K562 (cell line): ENCODE measurements at regions not wholly inside any gene's neighbourhood (a gene's known extent, or its start where the extent isn't known, plus 50 kb on each side); places are given as distances from the start of the nearest gene placed in this dataset.
"Not testable (repeated sequence)": the region's sequence is repeated elsewhere in the genome, so short reads cannot be mapped to it uniquely, and the experiment has no call there.

Experiments
- EHMT2 ChIP-seq: fragments of 450-650 bp; IDR thresholded peaks from 2 replicates; pipeline ENCODE4 v1.6.1; 2018; ENCODE audit warnings: antibody characterized with exemption
- HMG20A ChIP-seq: fragments of 450-650 bp; formaldehyde crosslinking; conservative IDR thresholded peaks from 2 replicates; pipeline ENCODE4 v1.4.0; 2020; ENCODE audit warnings: mild to moderate bottlenecking, mixed read lengths
- PHF21A ChIP-seq: fragments of 450-650 bp; IDR thresholded peaks from 2 replicates; pipeline ENCODE4 v1.6.1; 2017; ENCODE audit warnings: low read depth, borderline replicate concordance
- POLR2A ChIP-seq: fragments of 450-650 bp; conservative IDR thresholded peaks from 2 replicates; pipeline ENCODE4 v1.6.1; 2016
- RAD21 ChIP-seq, 2 experiments: fragments of 250-450 bp in 1 of 2; fragments of 450-650 bp in 1 of 2; sonication (Bioruptor Pico) in 1 of 2; formaldehyde crosslinking in 1 of 2; IDR thresholded peaks in 1 of 2; conservative IDR thresholded peaks in 1 of 2; 2 replicates each; pipeline versions ENCODE4 v1.4.0 to v1.8.0; 2020 to 2022; ENCODE audit warnings: mild to moderate bottlenecking in 2 of 2, moderate library complexity in 1 of 2
- RFX5 ChIP-seq: IDR thresholded peaks from 2 replicates; pipeline ENCODE4 v1.6.1; 2011; ENCODE audit warnings: low read depth, mild to moderate bottlenecking, improper control_type of control experiment, low read length
- SIN3A ChIP-seq, 2 experiments: fragments of 150-350 bp in 1 of 2; IDR thresholded peaks; 2 replicates each; pipeline ENCODE4 v1.6.1; 2011 to 2016; ENCODE audit warnings: borderline replicate concordance in 2 of 2, low read depth in 2 of 2, low read length in 2 of 2, mild to moderate bottlenecking in 2 of 2, moderate library complexity in 2 of 2; ENCODE audit not compliant: control insufficient read depth in 1 of 2
- TF ChIP-seq, protein P1 (sequence below): sonication (generic); formaldehyde crosslinking; IDR thresholded peaks from 2 replicates; pipeline ENCODE4 v1.8.0; 2022; ENCODE audit warnings: mild to moderate bottlenecking, low read depth, missing genetic modification reagents
- TF ChIP-seq, protein P2 (sequence below), 2 experiments: fragments of 450-650 bp in 1 of 2; sonication (generic) in 1 of 2; formaldehyde crosslinking in 1 of 2; IDR thresholded peaks in 1 of 2; conservative IDR thresholded peaks in 1 of 2; 2 replicates each; pipeline versions ENCODE4 v1.6.1 to v1.8.1; 2016 to 2023; ENCODE audit warnings: mild to moderate bottlenecking in 2 of 2, moderate library complexity in 2 of 2, inconsistent platforms in 1 of 2, missing genetic modification reagents in 1 of 2

- TF ChIP-seq RFX5; SIN3A (IDR thresholded peaks at IDR 0.05; ENCODE audit: borderline replicate concordance in 2 of 2, control insufficient read depth in 1 of 2, low read depth in 2 of 2, low read length in 2 of 2); PHF21A; EHMT2; HMG20A (CRISPR knock-in tag); RAD21 (CRISPR knock-in tag; conservative IDR thresholded peaks at IDR 0.05 in 1 of 2, IDR thresholded peaks at IDR 0.05 in 1 of 2); POLR2A: not testable (repeated sequence)
- TF ChIP-seq, protein P1, sequence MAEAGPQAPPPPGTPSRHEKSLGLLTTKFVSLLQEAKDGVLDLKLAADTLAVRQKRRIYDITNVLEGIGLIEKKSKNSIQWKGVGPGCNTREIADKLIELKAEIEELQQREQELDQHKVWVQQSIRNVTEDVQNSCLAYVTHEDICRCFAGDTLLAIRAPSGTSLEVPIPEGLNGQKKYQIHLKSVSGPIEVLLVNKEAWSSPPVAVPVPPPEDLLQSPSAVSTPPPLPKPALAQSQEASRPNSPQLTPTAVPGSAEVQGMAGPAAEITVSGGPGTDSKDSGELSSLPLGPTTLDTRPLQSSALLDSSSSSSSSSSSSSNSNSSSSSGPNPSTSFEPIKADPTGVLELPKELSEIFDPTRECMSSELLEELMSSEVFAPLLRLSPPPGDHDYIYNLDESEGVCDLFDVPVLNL: not testable (repeated sequence)
- TF ChIP-seq, protein P2, sequence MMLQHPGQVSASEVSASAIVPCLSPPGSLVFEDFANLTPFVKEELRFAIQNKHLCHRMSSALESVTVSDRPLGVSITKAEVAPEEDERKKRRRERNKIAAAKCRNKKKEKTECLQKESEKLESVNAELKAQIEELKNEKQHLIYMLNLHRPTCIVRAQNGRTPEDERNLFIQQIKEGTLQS (IDR thresholded peaks at IDR 0.05): not testable (repeated sequence)
- TF ChIP-seq, protein P2 (CRISPR knock-in tag; conservative IDR thresholded peaks at IDR 0.05): not testable (repeated sequence)
Observed at GRCh38 chr10:55537497-55537896, 736.5 kb upstream of the PCDH15 start.
